ENCODE measurements at regions not wholly inside any gene's neighbourhood (a gene's known extent, or its start where the extent isn't known, plus 50 kb on each side); places are given as distances from the start of the nearest gene placed in this dataset.

DNA sequence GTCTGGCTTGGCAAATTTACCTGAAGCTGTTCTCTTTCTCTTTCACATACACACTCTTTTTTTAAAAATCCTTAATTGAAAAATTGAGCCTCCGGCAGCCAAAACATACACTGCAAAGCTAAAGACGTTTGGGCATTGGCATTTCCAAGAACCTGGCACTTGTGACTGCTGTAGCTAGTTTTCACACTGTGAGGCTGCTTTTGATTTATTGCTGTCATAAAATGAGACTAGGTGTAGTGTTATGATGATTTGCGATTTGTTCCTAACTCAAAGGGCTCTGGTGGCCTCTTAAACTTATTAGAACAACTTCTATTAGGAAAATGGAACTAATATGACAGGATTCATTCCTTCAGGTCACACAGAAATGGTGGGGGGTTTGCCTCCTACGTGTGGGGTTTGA lies 377.1 kb upstream of the FAR2 start:
- TF ChIP-seq, protein P1, sequence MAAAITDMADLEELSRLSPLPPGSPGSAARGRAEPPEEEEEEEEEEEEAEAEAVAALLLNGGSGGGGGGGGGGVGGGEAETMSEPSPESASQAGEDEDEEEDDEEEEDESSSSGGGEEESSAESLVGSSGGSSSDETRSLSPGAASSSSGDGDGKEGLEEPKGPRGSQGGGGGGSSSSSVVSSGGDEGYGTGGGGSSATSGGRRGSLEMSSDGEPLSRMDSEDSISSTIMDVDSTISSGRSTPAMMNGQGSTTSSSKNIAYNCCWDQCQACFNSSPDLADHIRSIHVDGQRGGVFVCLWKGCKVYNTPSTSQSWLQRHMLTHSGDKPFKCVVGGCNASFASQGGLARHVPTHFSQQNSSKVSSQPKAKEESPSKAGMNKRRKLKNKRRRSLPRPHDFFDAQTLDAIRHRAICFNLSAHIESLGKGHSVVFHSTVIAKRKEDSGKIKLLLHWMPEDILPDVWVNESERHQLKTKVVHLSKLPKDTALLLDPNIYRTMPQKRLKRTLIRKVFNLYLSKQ (tag by site-specific recombination; IDR thresholded peaks at IDR 0.05; ENCODE audit: borderline replicate concordance), result no peak
- no peak for TF ChIP-seq RBAK (tag by site-specific recombination; IDR thresholded peaks at IDR 0.05)
- no peak for TF ChIP-seq ZNF768 (tag by site-specific recombination; IDR thresholded peaks at IDR 0.05)
- no peak for TF ChIP-seq ZNF138 (tag by site-specific recombination; IDR thresholded peaks at IDR 0.05; ENCODE audit: borderline replicate concordance)
- TF ChIP-seq ZNF629 (tag by site-specific recombination; IDR thresholded peaks at IDR 0.05), result no peak
- TF ChIP-seq ZNF624 (tag by site-specific recombination; IDR thresholded peaks at IDR 0.05), result no peak
- TF ChIP-seq, protein P2, sequence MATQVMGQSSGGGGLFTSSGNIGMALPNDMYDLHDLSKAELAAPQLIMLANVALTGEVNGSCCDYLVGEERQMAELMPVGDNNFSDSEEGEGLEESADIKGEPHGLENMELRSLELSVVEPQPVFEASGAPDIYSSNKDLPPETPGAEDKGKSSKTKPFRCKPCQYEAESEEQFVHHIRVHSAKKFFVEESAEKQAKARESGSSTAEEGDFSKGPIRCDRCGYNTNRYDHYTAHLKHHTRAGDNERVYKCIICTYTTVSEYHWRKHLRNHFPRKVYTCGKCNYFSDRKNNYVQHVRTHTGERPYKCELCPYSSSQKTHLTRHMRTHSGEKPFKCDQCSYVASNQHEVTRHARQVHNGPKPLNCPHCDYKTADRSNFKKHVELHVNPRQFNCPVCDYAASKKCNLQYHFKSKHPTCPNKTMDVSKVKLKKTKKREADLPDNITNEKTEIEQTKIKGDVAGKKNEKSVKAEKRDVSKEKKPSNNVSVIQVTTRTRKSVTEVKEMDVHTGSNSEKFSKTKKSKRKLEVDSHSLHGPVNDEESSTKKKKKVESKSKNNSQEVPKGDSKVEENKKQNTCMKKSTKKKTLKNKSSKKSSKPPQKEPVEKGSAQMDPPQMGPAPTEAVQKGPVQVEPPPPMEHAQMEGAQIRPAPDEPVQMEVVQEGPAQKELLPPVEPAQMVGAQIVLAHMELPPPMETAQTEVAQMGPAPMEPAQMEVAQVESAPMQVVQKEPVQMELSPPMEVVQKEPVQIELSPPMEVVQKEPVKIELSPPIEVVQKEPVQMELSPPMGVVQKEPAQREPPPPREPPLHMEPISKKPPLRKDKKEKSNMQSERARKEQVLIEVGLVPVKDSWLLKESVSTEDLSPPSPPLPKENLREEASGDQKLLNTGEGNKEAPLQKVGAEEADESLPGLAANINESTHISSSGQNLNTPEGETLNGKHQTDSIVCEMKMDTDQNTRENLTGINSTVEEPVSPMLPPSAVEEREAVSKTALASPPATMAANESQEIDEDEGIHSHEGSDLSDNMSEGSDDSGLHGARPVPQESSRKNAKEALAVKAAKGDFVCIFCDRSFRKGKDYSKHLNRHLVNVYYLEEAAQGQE (tag by site-specific recombination; IDR thresholded peaks at IDR 0.05), result no peak
- TF ChIP-seq, protein P3, sequence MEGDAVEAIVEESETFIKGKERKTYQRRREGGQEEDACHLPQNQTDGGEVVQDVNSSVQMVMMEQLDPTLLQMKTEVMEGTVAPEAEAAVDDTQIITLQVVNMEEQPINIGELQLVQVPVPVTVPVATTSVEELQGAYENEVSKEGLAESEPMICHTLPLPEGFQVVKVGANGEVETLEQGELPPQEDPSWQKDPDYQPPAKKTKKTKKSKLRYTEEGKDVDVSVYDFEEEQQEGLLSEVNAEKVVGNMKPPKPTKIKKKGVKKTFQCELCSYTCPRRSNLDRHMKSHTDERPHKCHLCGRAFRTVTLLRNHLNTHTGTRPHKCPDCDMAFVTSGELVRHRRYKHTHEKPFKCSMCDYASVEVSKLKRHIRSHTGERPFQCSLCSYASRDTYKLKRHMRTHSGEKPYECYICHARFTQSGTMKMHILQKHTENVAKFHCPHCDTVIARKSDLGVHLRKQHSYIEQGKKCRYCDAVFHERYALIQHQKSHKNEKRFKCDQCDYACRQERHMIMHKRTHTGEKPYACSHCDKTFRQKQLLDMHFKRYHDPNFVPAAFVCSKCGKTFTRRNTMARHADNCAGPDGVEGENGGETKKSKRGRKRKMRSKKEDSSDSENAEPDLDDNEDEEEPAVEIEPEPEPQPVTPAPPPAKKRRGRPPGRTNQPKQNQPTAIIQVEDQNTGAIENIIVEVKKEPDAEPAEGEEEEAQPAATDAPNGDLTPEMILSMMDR (tag by site-specific recombination; IDR thresholded peaks at IDR 0.05), result no peak
- no peak for TF ChIP-seq ZSCAN23 (tag by site-specific recombination; IDR thresholded peaks at IDR 0.05)
- no peak for TF ChIP-seq ZFP37 (tag by site-specific recombination; IDR thresholded peaks at IDR 0.05)
- TF ChIP-seq ZNF558 (tag by site-specific recombination; IDR thresholded peaks at IDR 0.05), result no peak
- TF ChIP-seq ZNF266 (tag by site-specific recombination; IDR thresholded peaks at IDR 0.05; ENCODE audit: low read depth), result no peak
- no peak for TF ChIP-seq ZNF16 (tag by site-specific recombination; IDR thresholded peaks at IDR 0.05; ENCODE audit: low read depth)
- TF ChIP-seq, protein P4, sequence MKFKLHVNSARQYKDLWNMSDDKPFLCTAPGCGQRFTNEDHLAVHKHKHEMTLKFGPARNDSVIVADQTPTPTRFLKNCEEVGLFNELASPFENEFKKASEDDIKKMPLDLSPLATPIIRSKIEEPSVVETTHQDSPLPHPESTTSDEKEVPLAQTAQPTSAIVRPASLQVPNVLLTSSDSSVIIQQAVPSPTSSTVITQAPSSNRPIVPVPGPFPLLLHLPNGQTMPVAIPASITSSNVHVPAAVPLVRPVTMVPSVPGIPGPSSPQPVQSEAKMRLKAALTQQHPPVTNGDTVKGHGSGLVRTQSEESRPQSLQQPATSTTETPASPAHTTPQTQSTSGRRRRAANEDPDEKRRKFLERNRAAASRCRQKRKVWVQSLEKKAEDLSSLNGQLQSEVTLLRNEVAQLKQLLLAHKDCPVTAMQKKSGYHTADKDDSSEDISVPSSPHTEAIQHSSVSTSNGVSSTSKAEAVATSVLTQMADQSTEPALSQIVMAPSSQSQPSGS (tag by site-specific recombination; IDR thresholded peaks at IDR 0.05; ENCODE audit: low read depth), result no peak

Data from HEK293 (cell line).